ENCODE measurements at regions not wholly inside any gene's neighbourhood (a gene's known extent, or its start where the extent isn't known, plus 50 kb on each side); places are given as distances from the start of the nearest gene placed in this dataset.
A peak's percentile ranks its signal among the peaks of the same experiment; 100 is the strongest.

- 0 out of 2 replicates have a peak, but pooled peaks cover 10% of the 10 kb centered on the region for H3K9me3 ChIP-seq (ENCODE audit: low read length)
- in situ Hi-C loops (cut with HindIII; ENCODE audit: extremely low pct_ligation_motif_present, low pct_unique_long_range_greater_than_20kb) (no loop called here), intact Hi-C loops (cut with micrococcal nuclease; ENCODE audit: unreplicated experiment) (no loop called here)
- ChIA-PET CTCF (ENCODE audit: low intra/inter-chr PET ratio, low total read pairs) (no interaction called here), POLR2A (no interaction called here)
- H3K4me3 ChIP-seq (replicated peaks in 1 of 3; ENCODE audit: insufficient read depth in 1 of 3, low read depth in 2 of 3, low read length in 3 of 3) = no peak overlapping the region
- no peaks in the 10 kb centered on the region for H3K27me3 ChIP-seq (ENCODE audit: control insufficient read depth in 1 of 2, insufficient read depth in 2 of 2, low read length in 2 of 2)
- H2AFZ ChIP-seq (ENCODE audit: low read length) = no peak overlapping the region
- ATAC-seq (no peak), FAIRE-seq (no peak), DNase-seq (ENCODE audit: low spot score) (no peak)
- no peaks in the 10 kb centered on the region for H3K36me3 ChIP-seq (replicated peaks in 1 of 2; ENCODE audit: control insufficient read depth in 1 of 2, insufficient read depth in 2 of 2, low read length in 2 of 2)
- H3K79me2 ChIP-seq (ENCODE audit: insufficient read depth, low read length) = no peaks in the 10 kb centered on the region
- no peaks in the 10 kb centered on the region for H4K20me1 ChIP-seq (ENCODE audit: insufficient read depth, low read length)
- no peak overlapping the region for H3K4me2 ChIP-seq (ENCODE audit: low read depth, low read length)
- TF ChIP-seq MAFK (conservative IDR thresholded peaks at IDR 0.05 in 1 of 2, IDR thresholded peaks at IDR 0.05 in 1 of 2; ENCODE audit: low read length in 2 of 2) = peak in 1 of 2 experiments; percentile 57; a peak in 2 of 4 replicates
- TF ChIP-seq ZKSCAN8 (CRISPR knock-in tag; IDR thresholded peaks at IDR 0.05; ENCODE audit: borderline replicate concordance) = no peak
- no peak for TF ChIP-seq AGO2 (optimal IDR thresholded peaks at IDR 0.05; ENCODE audit: low read depth, low read length)
- TF ChIP-seq AHR (CRISPR knock-in tag; IDR thresholded peaks at IDR 0.05) = no peak
- TF ChIP-seq AHDC1 (CRISPR knock-in tag; IDR thresholded peaks at IDR 0.05; ENCODE audit: borderline replicate concordance) = no peak
- TF ChIP-seq GLMP (CRISPR knock-in tag; IDR thresholded peaks at IDR 0.05; ENCODE audit: borderline replicate concordance) = no peak
- no peak overlapping the region for H3K9ac ChIP-seq (ENCODE audit: insufficient read depth, low read depth, low read length)
- H3K4me1 ChIP-seq (ENCODE audit: insufficient read depth, low read length) = peaks cover 7% of the 10 kb centered on the region; the same call in 1 of the 2 replicates
- WGBS (ENCODE audit: low lambda C conversion rate) = 35% methylated on average over 4 of the region's 5 CpGs
- no TSS peak for BruUV-seq (replicated peaks)
- H3K27ac ChIP-seq (ENCODE audit: extremely low read length, insufficient read depth, low read length) = no peak overlapping the region
Observed at GRCh38 chr1:76725864-76726619, 141.2 kb upstream of the ST6GALNAC5 start.

Measured in HepG2 (cell line).